ENCODE measurements at regions not wholly inside any gene's neighbourhood (a gene's known extent, or its start where the extent isn't known, plus 50 kb on each side); places are given as distances from the start of the nearest gene placed in this dataset.

DNA sequence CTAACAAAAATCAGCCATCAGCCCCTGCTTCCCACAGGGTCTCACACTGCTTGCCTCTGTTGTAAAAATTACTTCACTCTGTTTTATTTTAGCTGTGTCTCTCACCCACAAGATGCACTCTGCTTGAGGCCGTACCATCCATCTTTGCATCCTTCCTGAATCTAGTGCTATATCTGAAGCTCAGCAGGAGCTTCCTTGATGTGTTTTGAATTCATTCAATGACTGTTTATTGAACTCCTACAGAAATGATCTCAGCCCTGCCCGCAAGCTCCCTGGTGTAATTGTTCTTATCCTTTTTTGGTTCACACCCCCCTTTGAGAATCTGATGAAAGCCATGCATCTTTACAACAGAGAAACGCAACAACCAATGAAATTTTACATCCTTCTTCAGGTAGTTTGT, 310.2 kb upstream of the ZC3H12C start:
- no peak overlapping the region for H3K4me3 ChIP-seq (ENCODE audit: low read depth, low read length)
- DNase-seq (ENCODE audit: low read depth) = no peak
- TF ChIP-seq, protein P1, sequence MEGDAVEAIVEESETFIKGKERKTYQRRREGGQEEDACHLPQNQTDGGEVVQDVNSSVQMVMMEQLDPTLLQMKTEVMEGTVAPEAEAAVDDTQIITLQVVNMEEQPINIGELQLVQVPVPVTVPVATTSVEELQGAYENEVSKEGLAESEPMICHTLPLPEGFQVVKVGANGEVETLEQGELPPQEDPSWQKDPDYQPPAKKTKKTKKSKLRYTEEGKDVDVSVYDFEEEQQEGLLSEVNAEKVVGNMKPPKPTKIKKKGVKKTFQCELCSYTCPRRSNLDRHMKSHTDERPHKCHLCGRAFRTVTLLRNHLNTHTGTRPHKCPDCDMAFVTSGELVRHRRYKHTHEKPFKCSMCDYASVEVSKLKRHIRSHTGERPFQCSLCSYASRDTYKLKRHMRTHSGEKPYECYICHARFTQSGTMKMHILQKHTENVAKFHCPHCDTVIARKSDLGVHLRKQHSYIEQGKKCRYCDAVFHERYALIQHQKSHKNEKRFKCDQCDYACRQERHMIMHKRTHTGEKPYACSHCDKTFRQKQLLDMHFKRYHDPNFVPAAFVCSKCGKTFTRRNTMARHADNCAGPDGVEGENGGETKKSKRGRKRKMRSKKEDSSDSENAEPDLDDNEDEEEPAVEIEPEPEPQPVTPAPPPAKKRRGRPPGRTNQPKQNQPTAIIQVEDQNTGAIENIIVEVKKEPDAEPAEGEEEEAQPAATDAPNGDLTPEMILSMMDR (IDR thresholded peaks at IDR 0.05; ENCODE audit: low read depth, low read length) = no peak
- TF ChIP-seq, protein P2, sequence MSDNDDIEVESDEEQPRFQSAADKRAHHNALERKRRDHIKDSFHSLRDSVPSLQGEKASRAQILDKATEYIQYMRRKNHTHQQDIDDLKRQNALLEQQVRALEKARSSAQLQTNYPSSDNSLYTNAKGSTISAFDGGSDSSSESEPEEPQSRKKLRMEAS (IDR thresholded peaks at IDR 0.05; ENCODE audit: low read depth, low read length) = no peak
- TF ChIP-seq MYC (IDR thresholded peaks at IDR 0.05; ENCODE audit: low read depth, low read length) (no peak), POLR2A (IDR thresholded peaks at IDR 0.05; ENCODE audit: extremely low read depth, insufficient read length) (no peak)

DNA sequence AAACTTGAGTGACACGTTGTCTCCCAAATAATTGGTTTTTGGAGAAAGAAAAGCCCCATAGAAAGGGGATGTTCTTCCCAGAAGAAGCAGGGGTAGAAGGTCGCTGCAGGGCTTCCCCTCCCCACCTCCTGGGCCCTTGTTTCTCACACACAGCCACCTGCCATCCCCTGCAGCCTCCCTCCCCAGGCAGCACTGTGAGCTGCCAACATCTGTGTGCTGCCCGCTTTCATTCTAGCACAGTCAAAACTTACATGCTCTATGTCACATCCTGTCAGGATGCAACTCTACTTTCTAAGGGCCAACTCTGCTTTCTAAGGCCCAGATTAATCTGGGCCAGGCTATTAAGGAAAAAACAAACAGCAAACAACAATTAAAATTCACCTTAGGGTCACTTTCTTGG, 309.4 kb upstream of the ZC3H12C start:
- TF ChIP-seq, protein P2 (IDR thresholded peaks at IDR 0.05; ENCODE audit: low read depth, low read length) = no peak
- TF ChIP-seq MYC (IDR thresholded peaks at IDR 0.05; ENCODE audit: low read depth, low read length) = no peak
- TF ChIP-seq, protein P1 (IDR thresholded peaks at IDR 0.05; ENCODE audit: low read depth, low read length) = no peak
- TF ChIP-seq POLR2A (IDR thresholded peaks at IDR 0.05; ENCODE audit: extremely low read depth, insufficient read length) = no peak
- no peak overlapping the region for H3K4me3 ChIP-seq (ENCODE audit: low read depth, low read length)
- no peak for DNase-seq (ENCODE audit: low read depth)

DNA sequence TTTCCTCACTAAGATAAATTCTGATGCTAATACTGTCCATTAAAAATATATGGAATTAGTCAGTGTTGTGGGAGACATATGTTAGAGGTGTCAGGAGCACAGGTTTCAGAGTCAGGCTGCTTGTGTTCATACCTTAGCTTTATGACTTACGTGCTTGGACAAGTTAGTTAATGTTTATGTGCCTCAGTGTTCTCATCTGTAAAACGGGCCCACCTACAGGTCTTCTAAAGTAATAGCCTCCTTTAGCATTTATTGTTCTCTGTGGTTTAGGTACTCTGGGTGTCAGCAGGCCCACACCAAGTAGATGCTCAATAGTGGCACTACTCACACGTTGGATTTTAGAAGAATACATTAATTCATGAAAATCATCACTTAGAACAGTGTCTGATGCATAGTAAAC, 308.7 kb upstream of the ZC3H12C start:
- TF ChIP-seq, protein P1 (IDR thresholded peaks at IDR 0.05; ENCODE audit: low read depth, low read length) = no peak
- no peak for TF ChIP-seq POLR2A (IDR thresholded peaks at IDR 0.05; ENCODE audit: extremely low read depth, insufficient read length)
- TF ChIP-seq, protein P2 (IDR thresholded peaks at IDR 0.05; ENCODE audit: low read depth, low read length) = no peak
- no peak for TF ChIP-seq MYC (IDR thresholded peaks at IDR 0.05; ENCODE audit: low read depth, low read length)
- no peak for DNase-seq (ENCODE audit: low read depth)

DNA sequence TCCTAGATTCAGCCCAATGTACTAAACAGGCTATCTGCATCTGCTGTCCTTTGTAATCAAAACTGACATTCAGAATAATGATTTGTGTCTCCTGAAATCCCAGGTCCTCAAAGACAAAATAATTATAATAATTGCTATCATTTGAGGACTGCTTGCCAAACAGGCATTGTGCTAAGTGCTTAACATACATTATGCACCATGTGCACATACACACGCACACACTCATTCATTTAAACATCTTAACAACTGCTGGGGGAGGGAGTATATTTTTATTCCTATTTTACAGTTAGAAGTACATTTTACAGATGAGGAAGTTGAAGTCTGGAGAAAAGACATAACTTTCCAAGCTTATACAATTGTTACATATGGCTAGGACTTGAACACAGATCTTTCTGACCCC, 308.0 kb upstream of the ZC3H12C start:
- no peak overlapping the region for H3K4me3 ChIP-seq (ENCODE audit: low read depth, low read length)
- TF ChIP-seq, protein P2 (IDR thresholded peaks at IDR 0.05; ENCODE audit: low read depth, low read length) = no peak
- TF ChIP-seq, protein P1 (IDR thresholded peaks at IDR 0.05; ENCODE audit: low read depth, low read length) = no peak
- TF ChIP-seq MYC (IDR thresholded peaks at IDR 0.05; ENCODE audit: low read depth, low read length) (no peak), POLR2A (IDR thresholded peaks at IDR 0.05; ENCODE audit: extremely low read depth, insufficient read length) (no peak)
- no peak for DNase-seq (ENCODE audit: low read depth)

More for the DNA sequence above, 308.7 kb upstream of the ZC3H12C start:
- no peak overlapping the region for H3K4me3 ChIP-seq (ENCODE audit: low read depth, low read length)

DNA sequence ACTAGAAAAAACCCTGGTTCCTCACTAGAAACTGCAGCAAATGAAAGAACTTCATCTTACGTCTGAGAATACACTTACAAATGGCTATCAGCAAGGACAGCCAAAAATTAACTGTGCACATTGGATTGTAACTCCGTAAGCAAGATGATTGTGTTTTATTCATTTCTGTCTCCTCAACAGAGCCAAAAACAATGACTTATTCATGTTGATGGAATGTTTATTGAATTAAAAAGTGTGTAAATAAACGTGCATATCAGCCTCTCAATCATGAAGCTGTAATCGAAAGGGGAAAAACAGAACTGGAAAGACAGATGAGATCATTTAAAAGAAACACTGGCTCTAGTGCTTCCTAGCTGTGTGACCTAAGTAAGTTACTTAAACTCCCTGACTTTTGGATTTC, 307.5 kb upstream of the ZC3H12C start:
- TF ChIP-seq, protein P2 (IDR thresholded peaks at IDR 0.05; ENCODE audit: low read depth, low read length) = no peak
- TF ChIP-seq POLR2A (IDR thresholded peaks at IDR 0.05; ENCODE audit: extremely low read depth, insufficient read length) (no peak), MYC (IDR thresholded peaks at IDR 0.05; ENCODE audit: low read depth, low read length) (no peak)
- TF ChIP-seq, protein P1 (IDR thresholded peaks at IDR 0.05; ENCODE audit: low read depth, low read length) = no peak
- DNase-seq (ENCODE audit: low read depth) = no peak
- no peak overlapping the region for H3K4me3 ChIP-seq (ENCODE audit: low read depth, low read length)
